Choroid plexus epithelial cell (primary cell): ENCODE measurements at regions not wholly inside any gene's neighbourhood (a gene's known extent, or its start where the extent isn't known, plus 50 kb on each side); places are given as distances from the start of the nearest gene placed in this dataset.
A peak's percentile ranks its signal among the peaks of the same experiment; 100 is the strongest.

Source experiments
- DNase-seq: peaks from one replicate; pipeline ENCODE4 v3.0.0-alpha.2; 2010; ENCODE audit warnings: low read depth
- H3K4me3 ChIP-seq: 2 replicates; pipeline ENCODE4 v1.5.1; 2011; ENCODE audit warnings: low read depth, mild to moderate bottlenecking, control low read depth, low read length, moderate library complexity
- CTCF ChIP-seq: conservative IDR thresholded peaks from 2 replicates; pipeline ENCODE4 v1.5.1; 2011; ENCODE audit warnings: low read depth, mild to moderate bottlenecking, control low read depth, inconsistent platforms, low read length, moderate library complexity

- peak; percentile 99 for TF ChIP-seq CTCF
- DNase-seq: peak; percentile 86
- peak overlapping the region; percentile 56 for H3K4me3 ChIP-seq
Measured at GRCh38 chr11:122202951-122203456, 87.0 kb upstream of the BLID start.

- peak; percentile 86 for DNase-seq
- TF ChIP-seq CTCF: no peak
- peak overlapping the region; percentile 56 for H3K4me3 ChIP-seq
Measured at GRCh38 chr11:122202161-122202950, 86.3 kb upstream of the BLID start.

- no peak for TF ChIP-seq CTCF
- no peak for DNase-seq
- peak overlapping the region; percentile 23 for H3K4me3 ChIP-seq
Measured at GRCh38 chr11:122201106-122201505, 85.1 kb upstream of the BLID start.

GRCh38 chr11:122199661-122200060, 83.6 kb upstream of the BLID start:
- TF ChIP-seq CTCF: no peak
- peak; percentile 75 for DNase-seq
- no peak overlapping the region for H3K4me3 ChIP-seq

GRCh38 chr11:122198291-122198983, 82.4 kb upstream of the BLID start:
- TF ChIP-seq CTCF: no peak
- no peak overlapping the region for H3K4me3 ChIP-seq
- no peak for DNase-seq

- peak; percentile 96 for DNase-seq
- H3K4me3 ChIP-seq: no peak overlapping the region
Measured at GRCh38 chr11:122197066-122197987, 81.3 kb upstream of the BLID start.

More at GRCh38 chr11:122197066-122197987, 81.3 kb upstream of the BLID start:
- TF ChIP-seq CTCF: no peak
